ENCODE measurements at regions not wholly inside any gene's neighbourhood (a gene's known extent, or its start where the extent isn't known, plus 50 kb on each side); places are given as distances from the start of the nearest gene placed in this dataset.

GRCh38 chr6:141406761-141407160 lies 726.0 kb upstream of the GJE1 start:
- TF ChIP-seq POLR2AphosphoS5 (IDR thresholded peaks at IDR 0.05) (no peak), CTCF (IDR thresholded peaks at IDR 0.05) (no peak), POLR2A (IDR thresholded peaks at IDR 0.05) (no peak)
